CD4-positive, alpha-beta T cell treated with Interleukin-4 for 1 hour (primary cell): ENCODE measurements at regions not wholly inside any gene's neighbourhood (a gene's known extent, or its start where the extent isn't known, plus 50 kb on each side); places are given as distances from the start of the nearest gene placed in this dataset.
"Not testable (repeated sequence)": the region's sequence is repeated elsewhere in the genome, so short reads cannot be mapped to it uniquely, and the experiment has no call there.

Experiments
- DNase-seq, 2 donors: peaks; one replicate each; pipeline ENCODE4 v3.0.0-alpha.2; 2020 to 2022

DNA sequence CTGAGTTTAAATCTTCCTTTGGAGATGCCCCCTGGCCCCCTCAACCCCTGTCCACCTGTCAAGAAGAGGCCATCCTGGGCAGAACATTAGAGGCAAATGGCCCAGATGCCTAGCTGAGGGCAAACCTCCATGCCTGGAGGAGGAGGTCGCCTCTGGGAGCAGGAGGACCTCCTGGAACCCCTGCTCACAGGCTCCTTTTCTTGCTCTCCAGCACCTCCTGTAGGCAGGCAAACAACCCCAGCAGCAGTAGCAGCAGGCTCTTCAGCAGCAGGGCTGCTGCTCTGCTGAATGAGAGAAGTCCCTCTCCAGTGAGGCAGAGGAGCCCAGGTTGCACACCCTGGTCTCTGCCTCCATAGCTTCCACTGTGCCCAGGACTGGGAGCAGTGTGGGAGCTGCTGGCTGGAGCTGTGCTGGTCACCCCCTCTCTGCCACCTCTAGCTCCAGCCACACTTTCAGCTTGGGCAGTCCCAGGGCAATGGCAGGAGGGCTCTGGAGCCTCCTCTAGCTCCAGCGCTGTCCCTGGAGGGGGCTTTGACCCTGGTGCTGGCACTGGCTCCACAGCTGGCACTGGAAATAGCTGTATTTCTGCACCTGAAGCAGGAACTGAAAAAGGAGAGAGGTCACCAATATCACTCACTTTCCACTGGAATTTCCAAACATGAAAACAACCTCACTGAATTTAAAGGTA is 1494.5 kb upstream of the TPTE start:
- DNase-seq, result not testable (repeated sequence)

DNA sequence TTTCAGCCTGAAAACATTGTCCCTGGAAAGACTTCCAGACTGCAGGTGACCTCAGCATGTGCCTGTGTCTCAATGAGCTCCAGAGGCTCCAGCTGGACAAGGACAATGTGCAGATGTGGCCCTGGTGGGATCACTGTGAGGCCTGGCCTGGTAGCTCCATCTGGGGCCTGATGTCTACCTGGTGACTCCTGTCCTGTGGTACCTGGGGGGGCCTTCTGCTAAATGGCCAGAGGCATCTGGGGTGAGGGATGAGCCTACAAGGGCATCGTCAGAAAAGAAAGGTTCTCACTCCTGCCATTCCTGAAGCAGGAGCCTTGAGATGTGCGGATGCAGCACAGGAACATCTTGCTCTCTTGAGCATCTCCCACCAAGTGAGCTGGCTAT is 1494.0 kb upstream of the TPTE start:
- not testable (repeated sequence) for DNase-seq

DNA sequence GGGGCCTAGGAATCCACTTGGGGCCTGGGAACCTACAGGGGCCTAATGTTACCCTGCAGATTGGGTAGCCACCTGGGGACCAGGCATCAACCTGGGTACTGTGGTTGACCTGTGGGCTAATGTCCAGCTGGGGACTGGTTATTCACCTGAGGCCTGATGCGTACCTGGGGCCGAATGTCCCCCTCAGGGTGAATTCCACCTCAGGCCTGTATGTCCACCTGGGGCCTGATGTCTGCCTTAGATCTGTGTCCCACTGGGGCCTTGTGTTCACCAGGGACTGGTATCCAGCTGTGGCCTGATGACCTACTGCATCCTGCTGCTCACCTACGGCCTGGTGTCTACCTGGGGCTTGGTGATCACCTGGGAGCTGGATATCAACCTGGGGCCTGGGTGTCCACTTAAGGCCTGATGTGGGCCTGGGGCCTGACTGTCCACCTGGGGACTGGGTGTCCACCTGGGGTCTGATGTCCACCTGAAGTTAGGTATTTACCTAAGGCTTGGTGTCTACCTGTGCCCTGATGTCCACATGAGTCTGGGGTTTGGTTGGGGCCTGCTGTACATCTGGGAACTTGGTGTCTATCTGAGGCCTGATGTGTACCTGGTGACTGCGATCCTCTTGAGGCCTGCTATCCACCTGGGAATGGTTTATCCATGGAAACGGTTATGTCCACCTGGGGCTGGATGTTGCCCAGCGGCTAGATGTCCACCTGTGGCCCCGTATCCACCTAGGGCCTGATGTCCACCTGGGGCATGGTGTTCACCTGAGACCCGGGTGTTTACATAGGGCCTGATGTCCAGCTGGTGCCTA is 1492.6 kb upstream of the TPTE start:
- not testable (repeated sequence) for DNase-seq

DNA sequence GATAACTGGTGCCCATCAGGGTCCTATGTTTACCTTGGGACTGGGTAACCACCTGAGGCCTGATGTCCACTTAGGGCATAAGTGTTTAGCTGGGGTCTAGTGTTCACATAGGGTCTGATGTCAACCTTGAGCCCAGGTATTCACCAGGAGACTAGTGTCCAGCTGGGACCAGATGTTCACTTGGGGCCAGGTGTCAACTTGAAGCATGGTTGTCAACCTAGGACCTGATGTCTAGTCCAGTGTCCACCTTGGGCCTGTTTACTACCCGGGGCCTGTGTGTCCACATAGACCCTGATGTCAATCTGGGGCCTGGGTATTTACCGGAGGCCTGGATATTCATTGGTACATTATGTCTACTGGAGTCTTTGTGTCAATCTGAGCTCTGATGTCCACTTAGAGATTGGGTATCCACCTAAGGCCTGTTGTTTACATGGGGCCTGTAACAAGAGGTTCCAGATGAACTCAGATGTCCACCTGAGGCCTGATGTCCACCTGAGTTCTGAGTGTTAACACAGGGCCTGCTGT is 1491.2 kb upstream of the TPTE start:
- DNase-seq, result not testable (repeated sequence)

DNA sequence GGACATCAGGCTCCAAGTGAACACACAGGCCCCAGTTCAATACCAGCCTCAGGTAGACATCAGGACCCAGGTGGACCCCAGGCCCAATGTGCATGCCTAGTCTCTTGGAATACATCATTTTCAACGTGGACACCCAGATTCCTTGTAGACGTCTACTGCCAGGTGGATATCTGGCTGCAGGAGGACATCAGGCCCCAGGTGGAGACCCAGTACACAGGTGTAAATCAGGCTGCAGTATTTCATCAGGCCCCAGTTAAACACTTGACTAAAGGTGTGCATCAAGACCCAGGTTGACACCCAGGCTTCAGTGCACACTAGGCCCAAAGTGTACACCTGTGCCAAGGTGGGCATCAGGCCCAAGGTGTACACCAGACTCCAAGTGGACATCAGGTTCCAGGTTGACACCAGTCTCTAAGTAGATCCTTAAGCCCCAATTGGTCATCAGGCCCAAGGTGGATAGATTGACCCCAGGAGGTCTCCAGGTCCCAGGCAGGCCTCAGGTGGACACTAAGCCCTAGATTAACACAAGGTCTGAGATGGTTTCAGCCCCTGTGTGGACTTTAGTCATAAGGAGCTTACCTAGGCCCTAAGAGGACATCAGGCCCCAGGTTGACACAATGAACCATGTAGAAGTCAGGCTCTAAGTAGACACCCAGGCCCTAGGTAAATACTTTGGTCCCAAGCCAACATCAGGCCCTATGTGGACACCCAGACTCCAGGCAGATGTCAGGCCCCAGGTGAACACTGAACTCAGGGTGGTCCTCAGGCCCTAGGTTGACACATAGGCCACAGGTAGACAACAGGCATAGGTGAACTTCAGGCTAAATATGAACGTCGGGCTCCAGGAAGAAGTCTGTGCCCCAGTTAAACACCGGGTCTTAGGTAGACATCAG is 1489.7 kb upstream of the TPTE start:
- DNase-seq, result not testable (repeated sequence)

DNA sequence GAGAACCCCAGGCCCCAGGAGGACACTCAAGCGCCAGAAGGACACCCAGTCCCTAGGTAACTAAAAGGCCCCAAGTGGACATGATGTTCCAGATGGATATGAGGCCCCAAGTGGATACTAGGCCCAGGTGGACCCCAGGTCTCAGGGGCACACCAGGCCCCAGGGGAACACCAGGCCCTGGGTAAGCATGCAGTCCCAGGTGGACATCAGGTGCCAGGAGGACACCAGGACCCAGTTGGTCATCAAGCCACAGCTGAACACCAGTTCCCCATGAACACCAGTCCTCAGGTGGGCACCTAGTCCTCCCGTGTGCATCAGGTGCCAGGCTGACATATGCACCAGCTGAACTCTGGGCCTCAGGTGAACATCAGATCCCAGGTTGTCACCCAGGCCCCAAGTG is 1488.8 kb upstream of the TPTE start:
- not testable (repeated sequence) for DNase-seq

DNA sequence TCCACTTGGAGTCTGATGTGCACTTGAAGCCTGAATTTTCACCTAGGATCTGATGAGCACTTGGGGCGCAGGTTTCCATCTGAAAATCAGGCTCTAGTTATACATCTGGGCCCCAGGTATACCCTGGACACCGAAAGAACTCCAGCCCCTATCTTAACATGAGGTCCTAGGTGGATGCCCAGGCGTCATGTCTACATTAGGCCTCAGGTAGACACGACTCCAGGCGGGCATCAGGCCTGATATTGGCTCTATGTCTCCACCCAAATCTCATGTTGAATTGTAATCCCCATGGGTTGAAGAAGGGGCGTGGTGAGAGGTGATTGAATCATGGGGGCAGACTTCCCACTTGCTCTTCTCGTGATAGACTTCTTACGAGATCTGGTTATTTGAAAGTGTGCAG is 1488.1 kb upstream of the TPTE start:
- DNase-seq, result not testable (repeated sequence)

DNA sequence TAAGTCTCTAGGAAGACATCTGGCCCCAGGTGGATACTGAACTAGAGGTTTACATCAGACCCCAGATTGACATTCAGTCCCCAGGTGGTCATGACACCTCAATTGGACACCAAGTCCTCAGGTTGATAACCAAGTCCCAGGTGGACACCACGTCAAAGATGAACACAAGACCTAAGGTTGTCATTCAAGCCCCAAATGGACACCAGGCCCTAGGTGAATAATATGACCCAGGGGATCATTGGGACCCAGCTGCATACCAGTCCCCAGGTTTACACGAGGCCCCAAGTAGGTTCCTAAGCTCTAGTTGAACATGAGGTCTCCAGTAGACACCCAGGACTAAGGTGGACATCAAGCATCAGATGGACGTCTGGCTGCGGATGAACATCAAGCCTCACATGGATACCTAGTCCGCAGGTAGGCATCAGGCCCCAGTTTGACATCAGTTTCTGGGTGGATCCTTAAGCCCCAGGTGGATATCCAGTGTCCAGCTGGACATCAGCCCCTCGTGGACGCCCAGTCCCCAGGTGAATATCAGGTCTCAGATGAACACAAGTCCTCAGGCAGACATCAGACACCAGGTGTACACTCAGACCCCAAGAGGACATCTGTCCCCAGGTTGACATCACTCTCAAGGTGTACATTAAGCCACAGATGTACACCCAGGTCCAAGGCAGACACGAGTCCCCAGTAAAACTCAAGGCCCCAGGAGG is 1486.7 kb upstream of the TPTE start:
- DNase-seq, result not testable (repeated sequence)

DNA sequence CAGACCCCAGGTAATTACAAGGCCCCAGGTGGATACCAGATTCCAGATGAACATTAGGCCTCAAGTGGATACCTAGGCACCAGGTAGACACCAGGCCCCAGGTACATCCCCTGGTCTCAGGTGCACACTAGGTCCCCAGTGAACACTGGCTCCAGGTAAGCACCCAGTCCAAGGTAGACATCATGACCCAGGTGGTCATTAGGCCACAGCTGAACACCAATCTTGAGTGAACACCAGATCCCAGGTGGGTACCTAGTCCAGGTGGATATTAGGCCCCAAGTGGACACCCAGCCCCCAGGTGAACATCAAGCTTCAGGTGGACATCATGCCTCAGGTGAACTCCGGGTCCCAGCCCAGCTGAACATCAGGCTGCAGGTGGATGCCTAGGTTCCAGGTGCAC is 1486.2 kb upstream of the TPTE start:
- not testable (repeated sequence) for DNase-seq

DNA sequence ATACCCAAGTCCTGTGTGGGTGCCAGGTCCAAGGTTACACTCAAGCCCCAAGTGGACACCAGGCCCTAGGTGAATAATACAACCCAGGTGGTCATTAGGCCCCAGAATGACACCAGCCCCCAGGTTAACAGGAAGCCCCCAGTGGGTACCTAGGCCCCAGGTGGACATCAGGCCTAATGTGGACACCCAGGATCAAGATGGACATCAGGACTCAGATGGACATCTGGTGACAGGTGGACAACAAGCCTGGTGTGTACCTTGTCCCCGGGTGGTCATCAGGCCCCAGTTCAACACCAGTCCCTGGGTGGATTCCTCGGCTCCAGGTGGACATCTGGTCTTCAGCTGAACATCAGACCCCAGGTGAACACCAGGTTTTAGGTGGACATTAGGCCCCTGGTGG is 1485.4 kb upstream of the TPTE start:
- DNase-seq, result peak in 1 of 2 donors; percentile 11

DNA sequence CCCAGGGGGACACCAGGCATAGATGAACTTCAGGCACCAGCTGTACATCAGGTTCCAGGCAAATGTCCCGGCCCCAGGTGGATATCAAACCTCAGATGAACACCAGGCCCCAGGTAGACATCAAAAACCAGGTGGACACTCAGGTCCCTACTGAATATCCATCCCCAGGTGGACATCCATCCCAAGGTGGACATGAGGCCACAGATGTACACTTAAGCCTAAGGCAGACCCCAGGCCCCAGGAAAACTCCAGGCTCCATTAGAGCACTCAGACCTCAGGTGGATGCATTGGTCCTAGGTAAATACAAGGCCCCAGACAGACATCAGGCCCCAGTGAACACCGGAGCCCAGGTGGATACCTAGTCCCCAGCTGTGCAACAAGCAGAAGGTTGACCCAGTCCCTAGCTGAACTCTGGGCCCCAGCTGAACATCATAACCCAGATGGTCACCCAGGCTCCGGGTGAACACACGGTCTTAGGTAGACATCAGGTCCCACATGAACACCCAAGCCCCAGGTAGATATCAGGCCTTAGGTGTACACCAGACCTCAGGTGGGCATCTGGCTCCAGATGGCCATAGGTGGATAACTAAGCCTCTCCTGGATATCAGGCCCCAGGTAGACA is 1484.3 kb upstream of the TPTE start:
- DNase-seq, result not testable (repeated sequence)

DNA sequence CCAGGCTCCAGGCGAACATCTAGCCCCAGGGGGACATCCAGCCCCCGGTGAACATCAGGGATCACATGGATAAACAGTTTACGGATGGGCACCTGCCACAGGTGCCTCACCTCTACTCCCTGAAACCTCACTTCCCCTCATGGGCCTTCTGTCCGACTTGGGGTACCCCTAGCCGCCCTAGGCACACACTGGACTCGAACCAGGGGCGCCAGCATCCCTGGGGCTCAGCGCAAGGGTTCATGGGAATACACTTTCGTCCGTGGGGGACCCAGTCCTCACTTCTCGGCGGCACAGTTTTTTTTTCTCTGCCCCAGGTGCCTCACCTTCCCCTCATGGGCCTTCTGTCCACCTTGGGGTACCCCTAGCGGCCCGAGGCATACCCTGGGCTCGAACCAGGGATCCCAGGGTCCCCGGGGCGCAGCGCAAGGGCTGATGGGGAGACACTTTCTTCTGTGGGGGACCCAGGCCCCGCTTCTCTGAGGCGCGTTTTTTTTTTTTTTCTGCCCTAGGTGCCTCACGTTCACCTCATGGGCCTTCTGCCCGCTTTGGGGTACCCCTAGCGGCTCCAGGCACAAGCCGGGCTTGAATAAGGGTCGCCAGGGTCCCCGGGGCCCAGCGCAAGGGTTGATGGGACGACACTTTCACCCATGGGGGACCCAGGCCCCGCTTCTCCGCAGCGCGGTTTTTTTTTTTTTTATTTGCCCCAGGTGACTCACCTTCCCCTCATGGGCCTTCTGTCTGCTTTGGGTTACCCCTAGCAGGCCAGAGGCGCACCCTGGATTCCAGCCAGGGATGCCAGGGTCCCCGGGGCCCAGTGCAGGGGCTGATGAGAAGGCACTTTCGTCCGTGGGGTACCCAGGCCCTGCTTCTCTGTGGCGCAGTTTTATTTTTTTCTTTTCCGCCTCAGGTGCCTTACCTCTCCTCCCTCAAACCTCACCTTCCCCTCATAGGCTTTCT is 1483.5 kb upstream of the TPTE start:
- DNase-seq, result peak in 1 of 2 donors; percentile 8

DNA sequence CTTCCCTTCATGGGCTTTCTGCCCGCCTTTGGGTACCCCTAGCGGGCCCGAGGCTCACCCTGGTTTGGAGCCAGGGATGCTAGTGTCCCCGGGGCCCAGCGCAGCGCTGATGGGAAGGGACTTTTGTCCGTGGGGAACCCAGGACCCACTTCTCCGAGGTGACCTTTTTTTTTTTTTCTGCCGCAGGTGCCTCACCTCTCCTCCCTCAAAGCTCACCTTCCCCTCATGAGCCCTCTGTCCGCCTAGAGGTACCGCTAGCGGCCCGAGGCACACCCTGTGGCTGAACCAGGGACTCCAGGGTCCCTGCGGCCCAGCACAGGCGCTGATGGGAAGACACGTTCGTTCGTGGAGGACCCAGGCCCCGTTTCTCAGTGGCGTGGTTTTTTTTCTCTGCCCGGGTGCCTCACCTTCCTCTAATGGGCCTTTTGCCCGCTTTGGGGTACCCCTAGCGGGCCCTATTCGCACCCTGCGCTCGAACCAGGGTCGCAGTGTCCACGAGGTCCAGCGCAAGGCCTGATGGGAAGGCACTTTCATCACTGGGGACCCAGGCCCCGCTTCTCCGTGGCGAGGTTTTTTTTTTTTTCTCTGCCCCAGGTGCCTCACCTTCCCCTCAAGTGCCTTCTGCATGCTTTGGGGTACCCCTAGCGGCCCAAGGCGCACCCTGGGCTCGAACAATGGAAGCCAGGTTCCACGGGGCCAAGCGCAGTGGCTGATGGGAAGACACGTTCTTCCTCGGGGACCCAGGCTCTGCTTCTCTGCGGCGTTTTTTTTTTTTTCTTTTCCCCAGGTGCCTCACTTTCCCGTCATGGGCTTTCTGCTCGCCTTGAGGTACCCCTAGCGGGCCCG is 1481.6 kb upstream of the TPTE start:
- peak in 1 of 2 donors; percentile 9 for DNase-seq

DNA sequence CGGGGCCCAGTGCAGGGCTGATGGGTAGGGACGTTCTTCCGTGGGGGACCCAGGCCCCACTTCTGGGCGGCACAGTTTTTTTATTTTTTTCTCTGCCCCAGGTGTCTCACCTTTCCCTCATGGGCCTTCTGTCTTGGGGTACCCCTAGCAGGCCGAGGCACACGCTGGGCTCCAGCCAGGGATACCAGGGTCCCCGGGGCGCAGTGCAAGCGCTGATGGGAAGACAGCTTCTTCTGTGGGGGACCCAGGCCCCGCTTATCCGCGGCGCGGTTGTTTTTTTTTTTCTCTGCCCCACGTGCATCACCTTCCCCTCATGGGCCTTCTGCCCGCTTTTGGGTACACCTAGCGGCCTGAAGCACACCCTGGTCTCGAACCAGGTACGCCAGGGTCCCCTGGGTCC is 1481.0 kb upstream of the TPTE start:
- not testable (repeated sequence) for DNase-seq

DNA sequence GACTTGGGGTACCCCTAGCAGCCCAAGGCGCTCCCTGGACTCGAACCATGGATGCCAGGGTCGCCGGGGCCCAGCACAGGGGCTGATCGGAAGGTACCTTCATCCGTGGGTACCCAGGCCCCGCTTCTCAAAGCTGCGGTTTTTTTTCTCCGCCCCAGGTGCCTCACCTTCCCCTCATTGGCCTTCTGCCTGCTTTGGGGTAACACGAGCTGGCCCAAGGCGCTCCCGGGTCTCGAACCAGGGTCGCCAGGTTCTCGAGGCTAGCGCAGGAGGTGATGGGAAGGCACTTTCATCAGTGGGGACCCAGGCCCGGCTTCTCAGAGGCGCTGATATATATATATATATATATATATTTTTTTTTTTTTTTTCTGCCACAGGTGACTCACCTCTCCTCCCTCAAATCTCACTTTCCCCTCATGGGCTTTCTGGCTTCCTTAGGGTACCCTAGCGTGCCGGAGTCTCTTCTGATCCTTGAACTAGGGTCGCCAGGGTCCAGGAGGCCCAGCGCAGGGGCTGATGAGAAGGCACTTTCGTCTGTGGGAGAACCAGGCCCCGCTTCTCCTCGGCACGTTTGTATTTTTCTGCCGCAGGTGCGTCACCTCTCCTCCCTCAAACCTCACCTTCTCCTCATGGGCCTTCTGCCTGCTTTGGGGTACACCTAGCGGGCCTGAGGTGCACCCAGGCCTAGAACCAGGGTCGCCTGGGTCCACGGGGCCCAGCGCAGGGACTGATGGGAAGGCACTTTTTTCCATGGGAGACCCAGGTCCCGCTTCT is 1480.0 kb upstream of the TPTE start:
- DNase-seq, result not testable (repeated sequence)

DNA sequence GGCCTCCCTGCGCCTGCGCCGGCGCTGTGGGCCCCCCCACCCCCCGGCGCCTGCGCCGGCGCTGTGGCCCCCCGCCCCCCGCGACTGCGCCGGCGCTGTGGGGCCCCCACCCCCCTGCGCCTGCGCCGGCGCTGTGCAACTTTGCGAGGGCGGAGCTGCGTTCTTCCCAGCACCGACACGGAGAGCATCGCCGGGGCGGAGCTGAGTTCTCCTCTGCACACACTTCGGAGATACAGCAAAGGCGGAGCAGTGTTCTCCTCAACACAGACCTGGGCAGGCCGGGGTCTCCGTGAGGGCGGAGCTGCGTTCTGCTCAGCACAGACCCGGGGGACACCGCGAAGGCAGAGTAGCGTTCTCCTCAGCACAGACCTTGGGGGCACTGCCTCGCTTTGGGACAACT is 1478.3 kb upstream of the TPTE start:
- not testable (repeated sequence) for DNase-seq

DNA sequence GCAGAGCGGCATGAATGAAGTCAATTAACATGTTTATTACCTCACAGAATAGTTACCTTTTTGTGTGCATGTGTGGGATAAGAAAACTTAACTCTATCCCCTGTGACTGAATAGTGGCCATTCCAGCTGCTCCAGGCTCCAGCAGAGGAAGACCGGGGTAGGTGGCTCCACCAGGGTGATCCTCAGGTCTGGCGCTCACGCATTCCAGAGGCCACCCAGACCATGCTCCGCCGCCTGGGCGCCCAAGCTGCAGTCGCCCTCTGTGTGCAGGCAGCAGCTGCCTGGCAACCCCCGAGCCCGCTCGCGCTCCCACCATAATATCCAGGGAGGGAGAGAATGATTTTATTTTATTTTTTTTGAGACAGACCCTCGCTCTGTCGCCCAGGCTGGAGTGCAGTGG is 1474.5 kb upstream of the TPTE start:
- not testable (repeated sequence) for DNase-seq

DNA sequence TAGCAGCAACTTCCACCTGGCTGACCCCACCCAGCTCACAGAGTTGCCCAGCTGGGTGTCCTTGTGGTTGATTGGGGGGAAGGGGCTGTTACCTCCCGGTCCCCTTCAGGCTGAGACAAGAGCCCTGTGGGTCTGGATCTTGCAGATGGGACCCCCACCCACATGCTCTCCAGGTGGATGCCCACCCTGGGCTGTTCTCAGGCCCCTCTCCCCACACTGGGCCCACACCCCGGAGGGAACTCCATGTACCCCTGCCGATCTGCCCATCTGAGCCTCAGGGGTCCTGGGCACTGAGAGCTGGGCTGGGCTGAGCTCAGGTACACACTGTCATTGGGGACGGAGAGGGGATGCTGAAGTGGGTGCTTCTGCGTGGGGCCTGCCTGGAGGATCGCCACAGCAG is 1453.9 kb upstream of the TPTE start:
- DNase-seq, result not testable (repeated sequence)

DNA sequence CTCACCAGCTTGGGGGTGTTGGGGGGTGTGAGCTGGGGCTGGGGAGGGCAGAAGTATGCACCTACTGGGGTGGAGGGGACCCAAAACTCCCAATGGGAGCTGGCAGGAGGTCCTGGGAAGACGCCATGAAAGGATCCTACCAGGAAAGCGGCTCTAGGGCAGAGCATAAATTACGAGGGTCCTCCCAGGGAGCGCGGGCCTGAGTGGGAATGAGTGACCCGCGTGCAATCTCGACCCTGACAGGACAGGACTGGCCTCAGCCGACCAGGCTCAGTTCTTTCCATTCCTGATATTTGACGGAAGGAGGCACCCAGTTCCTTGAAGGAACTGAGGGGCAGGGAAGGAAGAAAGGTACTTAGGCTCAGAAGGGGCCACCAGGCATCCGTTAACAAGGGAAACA is 1452.8 kb upstream of the TPTE start:
- not testable (repeated sequence) for DNase-seq
